ENCODE measurements at regions not wholly inside any gene's neighbourhood (a gene's known extent, or its start where the extent isn't known, plus 50 kb on each side); places are given as distances from the start of the nearest gene placed in this dataset.

- Histone ChIP-seq H3K9ac (ENCODE audit: extremely low read depth, low read length, poor library complexity, severe bottlenecking) (no peak overlapping the region), H3K4me1 (ENCODE audit: control insufficient read depth, insufficient read depth, low read length) (peaks cover 4% of the 10 kb centered on the region), H3K27ac (ENCODE audit: low read depth, low read length) (no peak overlapping the region), H3K36me3 (ENCODE audit: control insufficient read depth, insufficient read depth, low read length) (no peaks in the 10 kb centered on the region), H3K9me3 (ENCODE audit: control insufficient read depth, low read length) (no peaks in the 10 kb centered on the region), H3K4me3 (ENCODE audit: low read length) (no peak overlapping the region), H3K27me3 (ENCODE audit: control insufficient read depth, insufficient read depth, low read length, poor library complexity, severe bottlenecking) (no peaks in the 10 kb centered on the region)
- H3K9me3 Mint-ChIP-seq = peaks cover 6% of the 10 kb centered on the region
- TF ChIP-seq, protein P1, sequence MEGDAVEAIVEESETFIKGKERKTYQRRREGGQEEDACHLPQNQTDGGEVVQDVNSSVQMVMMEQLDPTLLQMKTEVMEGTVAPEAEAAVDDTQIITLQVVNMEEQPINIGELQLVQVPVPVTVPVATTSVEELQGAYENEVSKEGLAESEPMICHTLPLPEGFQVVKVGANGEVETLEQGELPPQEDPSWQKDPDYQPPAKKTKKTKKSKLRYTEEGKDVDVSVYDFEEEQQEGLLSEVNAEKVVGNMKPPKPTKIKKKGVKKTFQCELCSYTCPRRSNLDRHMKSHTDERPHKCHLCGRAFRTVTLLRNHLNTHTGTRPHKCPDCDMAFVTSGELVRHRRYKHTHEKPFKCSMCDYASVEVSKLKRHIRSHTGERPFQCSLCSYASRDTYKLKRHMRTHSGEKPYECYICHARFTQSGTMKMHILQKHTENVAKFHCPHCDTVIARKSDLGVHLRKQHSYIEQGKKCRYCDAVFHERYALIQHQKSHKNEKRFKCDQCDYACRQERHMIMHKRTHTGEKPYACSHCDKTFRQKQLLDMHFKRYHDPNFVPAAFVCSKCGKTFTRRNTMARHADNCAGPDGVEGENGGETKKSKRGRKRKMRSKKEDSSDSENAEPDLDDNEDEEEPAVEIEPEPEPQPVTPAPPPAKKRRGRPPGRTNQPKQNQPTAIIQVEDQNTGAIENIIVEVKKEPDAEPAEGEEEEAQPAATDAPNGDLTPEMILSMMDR (conservative IDR thresholded peaks at IDR 0.05) = no peak
- no peaks in the 10 kb centered on the region for H3K36me3 Mint-ChIP-seq (ENCODE audit: low read depth)
- DNase-seq = no peak
- H3K27me3 Mint-ChIP-seq (ENCODE audit: insufficient read depth) = peaks cover 1% of the 10 kb centered on the region
- peaks cover 8% of the 10 kb centered on the region for H3K4me1 Mint-ChIP-seq
- WGBS, 2 experiments (ENCODE audit: insufficient coverage in 1 of 2, insufficient read length in 1 of 2) = 94 to 99% methylated on average over 9 of the region's 9 CpGs
- no peak overlapping the region for H3K27ac Mint-ChIP-seq
- no peak overlapping the region for H3K4me3 Mint-ChIP-seq
Measured at GRCh38 chr15:94004697-94005096, 226.7 kb upstream of the MCTP2 start.

- Mint-ChIP-seq H3K9me3 (peaks cover 6% of the 10 kb centered on the region), H3K4me3 (no peak overlapping the region), H3K27ac (no peak overlapping the region), H3K4me1 (peaks cover 13% of the 10 kb centered on the region), H3K27me3 (ENCODE audit: insufficient read depth) (peaks cover 1% of the 10 kb centered on the region), H3K36me3 (ENCODE audit: low read depth) (no peaks in the 10 kb centered on the region)
- Histone ChIP-seq H3K9me3 (ENCODE audit: control insufficient read depth, low read length) (no peaks in the 10 kb centered on the region), H3K9ac (ENCODE audit: extremely low read depth, low read length, poor library complexity, severe bottlenecking) (no peak overlapping the region), H3K27me3 (ENCODE audit: control insufficient read depth, insufficient read depth, low read length, poor library complexity, severe bottlenecking) (no peaks in the 10 kb centered on the region), H3K4me1 (ENCODE audit: control insufficient read depth, insufficient read depth, low read length) (peaks cover 4% of the 10 kb centered on the region), H3K27ac (ENCODE audit: low read depth, low read length) (no peak overlapping the region), H3K36me3 (ENCODE audit: control insufficient read depth, insufficient read depth, low read length) (no peaks in the 10 kb centered on the region), H3K4me3 (ENCODE audit: low read length) (no peak overlapping the region)
- DNase-seq = no peak
- WGBS, 2 experiments (ENCODE audit: insufficient coverage in 1 of 2, insufficient read length in 1 of 2) = 93 to 99% methylated on average over 2 to 3 of the region's 3 CpGs
- TF ChIP-seq, protein P1 (conservative IDR thresholded peaks at IDR 0.05) = no peak
Measured at GRCh38 chr15:94002041-94002440, 229.3 kb upstream of the MCTP2 start.

DNA sequence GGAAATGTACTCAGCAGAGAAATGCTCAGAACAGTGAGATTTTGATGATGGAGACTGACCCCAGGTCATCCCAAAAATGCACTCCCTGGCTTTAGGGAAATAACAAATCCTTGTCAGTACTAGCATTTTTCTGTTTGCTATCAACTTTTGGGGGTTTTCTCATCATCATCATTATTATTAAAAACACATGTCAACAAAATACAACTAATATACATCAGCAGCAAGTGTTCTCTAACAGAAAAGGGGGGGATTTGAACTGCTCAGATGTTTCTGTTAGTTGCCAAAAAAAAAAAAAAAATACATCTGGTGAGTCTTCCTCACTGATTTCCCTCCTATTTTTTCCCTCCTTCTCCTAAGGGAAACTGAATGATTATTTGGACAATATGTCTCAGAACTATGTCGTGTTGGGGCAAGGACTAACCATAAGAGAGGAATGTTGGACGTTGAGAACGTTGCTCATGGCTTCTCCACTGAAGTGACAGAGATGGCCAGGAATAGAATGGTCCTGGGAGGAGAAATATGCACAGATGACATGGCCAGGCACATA, 230.0 kb upstream of the MCTP2 start:
- DNase-seq = no peak
- H3K27me3 ChIP-seq (ENCODE audit: control insufficient read depth, insufficient read depth, low read length, poor library complexity, severe bottlenecking) = peaks cover 4% of the 10 kb centered on the region
- H3K9me3 Mint-ChIP-seq = peaks cover 6% of the 10 kb centered on the region
- peaks cover 13% of the 10 kb centered on the region for H3K4me1 Mint-ChIP-seq
- H3K27ac ChIP-seq (ENCODE audit: low read depth, low read length) = no peak overlapping the region
- peaks cover 1% of the 10 kb centered on the region for H3K27me3 Mint-ChIP-seq (ENCODE audit: insufficient read depth)
- no peaks in the 10 kb centered on the region for H3K36me3 ChIP-seq (ENCODE audit: control insufficient read depth, insufficient read depth, low read length)
- H3K9ac ChIP-seq (ENCODE audit: extremely low read depth, low read length, poor library complexity, severe bottlenecking) = no peak overlapping the region
- H3K4me1 ChIP-seq (ENCODE audit: control insufficient read depth, insufficient read depth, low read length) = peaks cover 4% of the 10 kb centered on the region
- H3K4me3 ChIP-seq (ENCODE audit: low read length) = no peak overlapping the region
- H3K9me3 ChIP-seq (ENCODE audit: control insufficient read depth, low read length) = no peaks in the 10 kb centered on the region
- WGBS, 2 experiments (ENCODE audit: insufficient coverage in 1 of 2, insufficient read length in 1 of 2) = 79 to 86% methylated on average over 3 of the region's 3 CpGs
- H3K36me3 Mint-ChIP-seq (ENCODE audit: low read depth) = no peaks in the 10 kb centered on the region
- H3K27ac Mint-ChIP-seq = no peak overlapping the region
- H3K4me3 Mint-ChIP-seq = no peak overlapping the region
- TF ChIP-seq, protein P1 (conservative IDR thresholded peaks at IDR 0.05) = no peak

Data from endodermal cell (in vitro differentiated cells).